H9 (cell line): ENCODE measurements at regions not wholly inside any gene's neighbourhood (a gene's known extent, or its start where the extent isn't known, plus 50 kb on each side); places are given as distances from the start of the nearest gene placed in this dataset.

Experiments used
- DNase-seq: peaks from one replicate; pipeline ENCODE4 v3.0.0-alpha.2; 2017
- H2AFZ ChIP-seq: one replicate; pipeline ENCODE4 v1.6.1; 2013; ENCODE audit warnings: mild to moderate bottlenecking, low read length, control low read depth, moderate library complexity
- H2AK5ac ChIP-seq: 2 replicates; pipeline ENCODE4 v1.6.1; 2013; ENCODE audit warnings: low read length, control low read depth, mixed read lengths; ENCODE audit not compliant: insufficient read length
- H2BK120ac ChIP-seq: one replicate; pipeline ENCODE4 v1.6.1; 2013; ENCODE audit warnings: low read depth, mild to moderate bottlenecking, low read length, control low read depth, inconsistent platforms; ENCODE audit not compliant: poor library complexity, severe bottlenecking
- H2BK12ac ChIP-seq: 2 replicates; pipeline ENCODE4 v1.6.1; 2013; ENCODE audit warnings: low read length, control low read depth, mixed read lengths, low read depth; ENCODE audit not compliant: insufficient read length
- H2BK15ac ChIP-seq: 2 replicates; pipeline ENCODE4 v1.6.1; 2013; ENCODE audit warnings: low read depth, low read length, control low read depth
- H2BK20ac ChIP-seq: one replicate; pipeline ENCODE4 v1.6.1; 2013; ENCODE audit warnings: low read depth, mild to moderate bottlenecking, low read length, control low read depth, inconsistent platforms; ENCODE audit not compliant: poor library complexity, severe bottlenecking
- H2BK5ac ChIP-seq: 2 replicates; pipeline ENCODE4 v1.6.1; 2013; ENCODE audit warnings: low read length, control low read depth, mixed read lengths; ENCODE audit not compliant: insufficient read length
- H3K14ac ChIP-seq: 2 replicates; pipeline ENCODE4 v1.6.1; 2013; ENCODE audit warnings: low read length, control low read depth; ENCODE audit not compliant: insufficient read depth
- H3K18ac ChIP-seq: 2 replicates; pipeline ENCODE4 v1.6.1; 2013; ENCODE audit warnings: low read depth, mild to moderate bottlenecking, mixed read lengths, low read length, control low read depth; ENCODE audit not compliant: insufficient read length
- H3K23ac ChIP-seq: 2 replicates; pipeline ENCODE4 v1.6.1; 2013; ENCODE audit warnings: low read length, control low read depth, mixed read lengths, low read depth; ENCODE audit not compliant: insufficient read length
- H3K23me2 ChIP-seq: 2 replicates; pipeline ENCODE4 v1.6.1; 2013; ENCODE audit warnings: low read depth, mild to moderate bottlenecking, mixed read lengths, low read length, control low read depth; ENCODE audit not compliant: insufficient read length, poor library complexity, severe bottlenecking
- H3K27ac ChIP-seq: 2 replicates; pipeline ENCODE4 v1.5.1; 2013; ENCODE audit warnings: low read length, control low read depth, mixed read lengths, low read depth; ENCODE audit not compliant: insufficient read length
- H3K27me3 ChIP-seq: 2 replicates; pipeline ENCODE4 v1.6.1; 2013; ENCODE audit warnings: low read length, control low read depth, inconsistent platforms; ENCODE audit not compliant: insufficient read depth
- H3K4ac ChIP-seq: 2 replicates; pipeline ENCODE4 v1.6.1; 2013; ENCODE audit warnings: low read depth, mild to moderate bottlenecking, control low read depth, inconsistent platforms, low read length, moderate library complexity
- H3K4me1 ChIP-seq: 2 replicates; pipeline ENCODE4 v1.6.1; 2013; ENCODE audit warnings: low read length, control low read depth, inconsistent platforms; ENCODE audit not compliant: insufficient read depth
- H3K4me2 ChIP-seq: 2 replicates; pipeline ENCODE4 v1.6.1; 2013; ENCODE audit warnings: low read length, control low read depth, mixed read lengths; ENCODE audit not compliant: insufficient read length, insufficient read depth
- H3K56ac ChIP-seq: 2 replicates; pipeline ENCODE4 v1.6.1; 2013; ENCODE audit warnings: low read depth, mild to moderate bottlenecking, mixed read lengths, low read length, control low read depth; ENCODE audit not compliant: insufficient read length
- H3K79me1 ChIP-seq: 2 replicates; pipeline ENCODE4 v1.6.1; 2013; ENCODE audit warnings: low read depth, mild to moderate bottlenecking, moderate library complexity, low read length, control low read depth, inconsistent platforms; ENCODE audit not compliant: insufficient read depth, poor library complexity, severe bottlenecking
- H3K79me2 ChIP-seq: 2 replicates; pipeline ENCODE4 v1.6.1; 2013; ENCODE audit warnings: low read length, control low read depth, inconsistent platforms; ENCODE audit not compliant: insufficient read depth
- H3K9ac ChIP-seq: 2 replicates; pipeline ENCODE4 v1.6.1; 2013; ENCODE audit warnings: low read length, control low read depth, mixed read lengths; ENCODE audit not compliant: insufficient read length; ENCODE audit errors: extremely low read depth
- H3K9me3 ChIP-seq: one replicate; pipeline ENCODE4 v1.6.1; 2013; ENCODE audit warnings: low read depth, low read length, inconsistent platforms; ENCODE audit not compliant: control insufficient read depth
- H3T11ph ChIP-seq: one replicate; pipeline ENCODE4 v1.6.1; 2013; ENCODE audit warnings: mild to moderate bottlenecking, low read length, control low read depth, inconsistent platforms
- H4K20me1 ChIP-seq: one replicate; pipeline ENCODE4 v1.6.1; 2013; ENCODE audit not compliant: control insufficient read depth, insufficient read length, insufficient read depth
- H4K5ac ChIP-seq: 2 replicates; pipeline ENCODE4 v1.6.1; 2013; ENCODE audit warnings: low read depth, mild to moderate bottlenecking, mixed read lengths, low read length, control low read depth; ENCODE audit not compliant: insufficient read length
- H4K8ac ChIP-seq: replicated peaks from 2 replicates; pipeline ENCODE4 v1.6.1; 2013; ENCODE audit warnings: low read length, control low read depth, mixed read lengths, low read depth; ENCODE audit not compliant: insufficient read length
- H4K91ac ChIP-seq: 2 replicates; pipeline ENCODE4 v1.6.1; 2013; ENCODE audit warnings: low read depth, mild to moderate bottlenecking, moderate library complexity, mixed read lengths, low read length, control low read depth; ENCODE audit not compliant: insufficient read length
- H3K27ac Mint-ChIP-seq, 3 experiments: 2 replicates in 2 of 3; 3 replicates in 1 of 3; pipeline ENCODE4 v1.8.0; 2020 to 2021; ENCODE audit warnings: mixed read lengths in 3 of 3, mild to moderate bottlenecking in 1 of 3, moderate library complexity in 1 of 3
- H3K27me3 Mint-ChIP-seq: 2 replicates; pipeline ENCODE4 v1.8.0; 2021; ENCODE audit warnings: low read depth, mild to moderate bottlenecking, moderate library complexity, mixed read lengths
- H3K36me3 Mint-ChIP-seq, 3 experiments: 2 replicates in 2 of 3; 3 replicates in 1 of 3; pipeline ENCODE4 v1.8.0; 2020 to 2021; ENCODE audit warnings: low read depth in 3 of 3, mixed read lengths in 3 of 3; ENCODE audit not compliant: insufficient read depth in 1 of 3
- H3K4me1 Mint-ChIP-seq, 2 experiments: 2 replicates each; pipeline ENCODE4 v1.8.0; 2020; ENCODE audit warnings: mixed read lengths in 2 of 2
- H3K4me3 Mint-ChIP-seq, 2 experiments: 2 replicates in 1 of 2; 3 replicates in 1 of 2; pipeline ENCODE4 v1.8.0; 2020 to 2021; ENCODE audit warnings: mild to moderate bottlenecking in 2 of 2, mixed read lengths in 2 of 2, moderate library complexity in 1 of 2
- H3K9me3 Mint-ChIP-seq, 2 experiments: 2 replicates in 1 of 2; 3 replicates in 1 of 2; pipeline ENCODE4 v1.8.0; 2020; ENCODE audit warnings: mild to moderate bottlenecking in 2 of 2, mixed read lengths in 2 of 2, moderate library complexity in 1 of 2
- CTCF ChIP-seq: fragments of 200-600 bp; sonication (generic); conservative IDR thresholded peaks from 3 replicates; pipeline ENCODE4 v1.8.0; 2021; ENCODE audit warnings: antibody characterized with exemption, mild to moderate bottlenecking
- WGBS: extraction: QIAGEN DNeasy Blood & Tissue Kit; methylation state at CpG from one replicate; pipeline ENCODE4 v1.1.7; 2013; ENCODE audit warnings: missing lambda C conversion rate, low lambda C conversion rate, mixed read lengths; ENCODE audit not compliant: insufficient read length; ENCODE audit errors: extremely low coverage; 5-methylcytosine and 5-hydroxymethylcytosine counted together

- H2BK20ac ChIP-seq: no peak overlapping the region
- no peak overlapping the region for H2BK5ac ChIP-seq
- H2AFZ ChIP-seq: no peak overlapping the region
- H4K20me1 ChIP-seq: no peaks in the 10 kb centered on the region
- H3T11ph ChIP-seq: no peak overlapping the region
- no peak overlapping the region for H2AK5ac ChIP-seq
- Mint-ChIP-seq H3K4me1 (no peaks in the 10 kb centered on the region), H3K27me3 (no peaks in the 10 kb centered on the region), H3K4me3 (no peak overlapping the region), H3K27ac (no peak overlapping the region), H3K36me3 (no peaks in the 10 kb centered on the region), H3K9me3 (no peaks in the 10 kb centered on the region; a peak in 1 of 5 replicates)
- no peak overlapping the region for H4K5ac ChIP-seq
- H3K4ac ChIP-seq: no peak overlapping the region
- H3K56ac ChIP-seq: no peak overlapping the region
- no peak overlapping the region for H2BK15ac ChIP-seq
- no peak overlapping the region for H3K23ac ChIP-seq
- H3K4me1 ChIP-seq: no peaks in the 10 kb centered on the region
- no peak overlapping the region for H3K14ac ChIP-seq
- H4K8ac ChIP-seq: no peak overlapping the region
- WGBS: no CpG with 5 or more reads among the region's 6 CpGs
- no peak overlapping the region for H3K4me2 ChIP-seq
- no peak overlapping the region for H4K91ac ChIP-seq
- H3K79me1 ChIP-seq: no peaks in the 10 kb centered on the region
- no peaks in the 10 kb centered on the region for H3K9me3 ChIP-seq
- no peak overlapping the region for H2BK12ac ChIP-seq
- DNase-seq: no peak
- no peak overlapping the region for H3K27ac ChIP-seq
- H3K18ac ChIP-seq: no peak overlapping the region
- H3K9ac ChIP-seq: no peak overlapping the region
- H3K27me3 ChIP-seq: no peaks in the 10 kb centered on the region
- TF ChIP-seq CTCF: no peak
- H3K23me2 ChIP-seq: no peaks in the 10 kb centered on the region
- H2BK120ac ChIP-seq: no peak overlapping the region
- H3K79me2 ChIP-seq: no peaks in the 10 kb centered on the region
Observed at GRCh38 chr13:60922576-60923231, 492.9 kb downstream of the PCDH20 start.
